ENCODE measurements at regions not wholly inside any gene's neighbourhood (a gene's known extent, or its start where the extent isn't known, plus 50 kb on each side); places are given as distances from the start of the nearest gene placed in this dataset.
"Not testable (repeated sequence)": the region's sequence is repeated elsewhere in the genome, so short reads cannot be mapped to it uniquely, and the experiment has no call there.

GRCh38 chr4:186946682-186947294 lies 223.1 kb upstream of the FAT1 start:
- DNase-seq (ENCODE audit: low spot score), result peak; percentile 11
- in situ Hi-C loops (cut with HindIII; ENCODE audit: low sequenced_read_pairs), result no loop called here

GRCh38 chr4:186948361-186949242 lies 224.9 kb upstream of the FAT1 start:
- in situ Hi-C loops (cut with HindIII; ENCODE audit: low sequenced_read_pairs), result no loop called here

GRCh38 chr4:186949847-186950246 lies 226.2 kb upstream of the FAT1 start:
- no peak for DNase-seq (ENCODE audit: low spot score)
- in situ Hi-C loops (cut with HindIII; ENCODE audit: low sequenced_read_pairs), result no loop called here

More at GRCh38 chr4:186948361-186949242, 224.9 kb upstream of the FAT1 start:
- DNase-seq (ENCODE audit: low spot score), result no peak

GRCh38 chr4:186952709-186953108 lies 229.1 kb upstream of the FAT1 start:
- in situ Hi-C loops (cut with HindIII; ENCODE audit: low sequenced_read_pairs), result no loop called here
- no peak for DNase-seq (ENCODE audit: low spot score)

GRCh38 chr4:186953599-186954260 lies 230.1 kb upstream of the FAT1 start:
- peak; percentile 64 for DNase-seq (ENCODE audit: low spot score)
- in situ Hi-C loops (cut with HindIII; ENCODE audit: low sequenced_read_pairs), result no loop called here

- in situ Hi-C loops (cut with HindIII; ENCODE audit: low sequenced_read_pairs), result no loop called here
- peak; percentile 90 for DNase-seq (ENCODE audit: low spot score)
Measured at GRCh38 chr4:186954509-186954908, 230.9 kb upstream of the FAT1 start.

GRCh38 chr4:186954956-186955355 lies 231.3 kb upstream of the FAT1 start:
- in situ Hi-C loops (cut with HindIII; ENCODE audit: low sequenced_read_pairs), result no loop called here
- DNase-seq (ENCODE audit: low spot score), result peak; percentile 77

- no peak for DNase-seq (ENCODE audit: low spot score)
- in situ Hi-C loops (cut with HindIII; ENCODE audit: low sequenced_read_pairs), result no loop called here
Measured at GRCh38 chr4:186957952-186958555, 234.4 kb upstream of the FAT1 start.

GRCh38 chr4:186958726-186959350 lies 235.2 kb upstream of the FAT1 start:
- in situ Hi-C loops (cut with HindIII; ENCODE audit: low sequenced_read_pairs), result no loop called here

GRCh38 chr4:186979961-186980745 lies 256.5 kb upstream of the FAT1 start:
- no peak for DNase-seq (ENCODE audit: low spot score)
- in situ Hi-C loops (cut with HindIII; ENCODE audit: low sequenced_read_pairs), result no loop called here

More at GRCh38 chr4:186958726-186959350, 235.2 kb upstream of the FAT1 start:
- peak; percentile 81 for DNase-seq (ENCODE audit: low spot score)

GRCh38 chr4:186981161-186981560 lies 257.5 kb upstream of the FAT1 start:
- in situ Hi-C loops (cut with HindIII; ENCODE audit: low sequenced_read_pairs), result no loop called here
- no peak for DNase-seq (ENCODE audit: low spot score)

GRCh38 chr4:186982160-186982559 lies 258.5 kb upstream of the FAT1 start:
- in situ Hi-C loops (cut with HindIII; ENCODE audit: low sequenced_read_pairs), result no loop called here
- no peak for DNase-seq (ENCODE audit: low spot score)

GRCh38 chr4:186984105-186984644 lies 260.5 kb upstream of the FAT1 start:
- DNase-seq (ENCODE audit: low spot score), result no peak
- in situ Hi-C loops (cut with HindIII; ENCODE audit: low sequenced_read_pairs), result no loop called here

GRCh38 chr4:186999686-187000085 lies 276.0 kb upstream of the FAT1 start:
- in situ Hi-C loops (cut with HindIII; ENCODE audit: low sequenced_read_pairs), result no loop called here
- no peak for DNase-seq (ENCODE audit: low spot score)

GRCh38 chr4:187000281-187000680 lies 276.6 kb upstream of the FAT1 start:
- DNase-seq (ENCODE audit: low spot score), result no peak
- in situ Hi-C loops (cut with HindIII; ENCODE audit: low sequenced_read_pairs), result no loop called here

GRCh38 chr4:187002133-187002532 lies 278.5 kb upstream of the FAT1 start:
- DNase-seq (ENCODE audit: low spot score); in situ Hi-C loops (cut with HindIII; ENCODE audit: low sequenced_read_pairs): not testable (repeated sequence)

GRCh38 chr4:187004628-187005027 lies 281.0 kb upstream of the FAT1 start:
- DNase-seq (ENCODE audit: low spot score), result no peak
- in situ Hi-C loops (cut with HindIII; ENCODE audit: low sequenced_read_pairs), result no loop called here

GRCh38 chr4:187006189-187006618 lies 282.5 kb upstream of the FAT1 start:
- no peak for DNase-seq (ENCODE audit: low spot score)
- in situ Hi-C loops (cut with HindIII; ENCODE audit: low sequenced_read_pairs), result no loop called here
